ENCODE measurements at regions not wholly inside any gene's neighbourhood (a gene's known extent, or its start where the extent isn't known, plus 50 kb on each side); places are given as distances from the start of the nearest gene placed in this dataset.
A peak's percentile ranks its signal among the peaks of the same experiment; 100 is the strongest.

DNA sequence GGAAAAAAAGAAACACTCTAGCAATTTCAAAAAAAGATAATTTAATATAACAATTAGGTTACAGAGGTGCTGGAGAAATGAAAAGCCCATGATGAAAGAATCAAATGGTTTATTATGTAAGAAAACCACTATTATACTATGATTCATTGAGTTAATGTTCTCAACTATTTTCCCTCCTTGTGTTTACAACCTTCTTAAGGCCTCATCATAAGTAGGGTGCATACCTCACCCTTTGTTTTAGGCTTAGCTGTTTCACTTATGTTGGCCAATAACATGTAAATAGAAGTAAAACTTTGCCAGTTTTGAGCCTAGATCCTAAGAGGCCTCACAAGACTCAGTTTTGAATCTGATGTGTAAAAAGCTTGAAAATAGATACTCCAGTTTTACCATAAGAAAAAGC is 418.3 kb upstream of the DDX18 start:
- DNase-seq: no peak

- no peak for DNase-seq
Measured at GRCh38 chr2:117401582-117401981, 412.9 kb upstream of the DDX18 start.

DNA sequence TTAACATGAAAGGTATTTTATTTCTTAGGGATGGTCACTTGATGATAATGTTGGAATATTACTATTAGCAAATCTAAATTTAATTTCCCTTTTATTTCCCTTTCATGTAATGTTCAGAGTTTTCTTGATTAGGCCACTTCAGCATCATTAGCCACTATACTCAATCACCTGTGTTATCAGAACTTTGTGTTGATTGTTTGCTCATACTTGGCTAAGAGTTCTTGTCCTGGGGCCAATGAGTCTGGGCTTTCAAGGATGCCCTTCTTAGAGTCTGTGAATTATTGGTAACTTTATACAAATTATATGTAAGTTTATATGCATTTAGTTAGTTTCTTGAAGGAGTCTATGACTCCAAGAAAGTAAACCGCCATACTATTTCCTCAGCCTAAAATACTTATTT is 408.0 kb upstream of the DDX18 start:
- no peak for DNase-seq

DNA sequence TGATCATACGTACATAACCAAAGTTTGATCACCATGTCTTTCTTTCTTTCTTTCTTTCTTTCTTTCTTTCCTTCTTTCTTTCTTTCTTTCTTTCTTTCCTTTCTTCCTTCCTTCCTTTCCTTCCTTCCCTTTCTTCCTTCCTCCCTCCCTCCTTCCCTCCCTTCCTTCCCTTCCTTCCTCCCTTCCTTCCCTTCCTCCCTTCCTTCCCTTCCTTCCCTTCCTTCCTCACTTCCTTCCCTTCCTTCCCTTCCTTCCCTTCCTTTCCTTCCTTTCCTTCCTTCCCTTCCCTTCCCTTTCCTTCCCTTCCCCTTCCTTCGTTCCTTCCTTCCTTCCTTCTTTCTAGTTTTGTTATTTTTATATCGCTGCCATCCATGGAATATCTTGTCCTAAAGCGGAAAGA is 406.7 kb upstream of the DDX18 start:
- DNase-seq: no peak

GRCh38 chr2:117409443-117409842 is 405.0 kb upstream of the DDX18 start:
- DNase-seq: no peak

DNA sequence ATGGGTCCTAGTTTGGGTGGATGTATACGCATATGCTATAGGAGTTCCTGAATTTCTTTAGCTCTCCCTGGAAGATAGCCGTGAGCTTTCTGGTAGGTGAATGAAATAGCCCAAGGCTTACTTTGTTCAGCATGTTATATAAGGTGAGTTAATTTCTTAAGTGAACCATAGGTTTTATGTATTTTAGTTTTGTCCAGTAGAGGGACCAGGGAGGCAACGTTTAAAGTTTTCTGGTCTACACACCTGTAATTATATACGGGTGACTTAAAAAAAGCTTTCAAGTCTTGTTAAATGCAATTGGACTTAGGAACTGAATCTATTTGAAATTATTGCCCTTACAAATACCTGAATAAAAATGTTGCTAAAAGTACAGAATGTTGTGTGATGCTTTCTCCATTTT is 402.5 kb upstream of the DDX18 start:
- no peak for DNase-seq

DNA sequence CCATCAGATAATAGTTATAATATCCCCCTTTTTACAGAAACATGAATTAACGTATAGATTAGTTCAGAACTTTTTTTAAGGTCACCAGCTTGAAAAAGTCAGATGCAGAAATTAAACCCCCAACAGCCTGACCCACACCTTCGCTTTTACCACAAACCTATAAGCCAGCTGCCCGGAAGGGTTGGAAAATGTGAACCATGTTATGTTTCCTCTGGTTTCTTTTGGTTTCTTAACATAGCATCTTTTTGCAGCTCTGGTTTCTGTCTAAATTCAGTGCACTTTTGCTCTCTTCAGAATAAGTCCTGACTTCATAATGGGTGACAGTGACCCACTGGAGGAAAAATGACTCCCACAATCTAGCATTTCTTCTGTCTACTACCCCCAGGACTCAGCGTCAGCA is 381.7 kb upstream of the DDX18 start:
- no peak for DNase-seq

- no peak for DNase-seq
Measured at GRCh38 chr2:117436697-117437096, 377.8 kb upstream of the DDX18 start.

- DNase-seq: peak; percentile 22
Measured at GRCh38 chr2:117470311-117471095, 344.0 kb upstream of the DDX18 start.

DNA sequence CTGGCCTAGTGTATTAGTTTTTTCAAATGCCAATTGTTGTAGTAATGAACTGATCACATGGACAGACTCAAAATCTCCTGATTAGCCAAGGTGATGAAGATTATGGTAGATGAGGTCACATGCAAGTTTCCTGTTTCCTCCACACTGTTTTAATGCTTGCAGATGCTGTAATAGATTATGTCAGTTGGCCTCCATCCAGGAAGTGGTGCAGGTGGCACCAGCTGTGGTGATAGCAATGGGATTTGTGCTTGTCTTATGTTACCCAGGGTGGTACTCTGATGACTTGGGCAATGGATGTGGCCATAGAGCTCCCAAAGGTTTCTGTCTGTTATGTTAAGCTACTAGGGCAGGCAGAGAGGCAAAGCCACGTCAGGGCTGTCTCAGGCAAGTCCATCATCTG is 332.9 kb upstream of the DDX18 start:
- no peak for DNase-seq

- no peak for DNase-seq
Measured at GRCh38 chr2:117485588-117485987, 328.9 kb upstream of the DDX18 start.

DNA sequence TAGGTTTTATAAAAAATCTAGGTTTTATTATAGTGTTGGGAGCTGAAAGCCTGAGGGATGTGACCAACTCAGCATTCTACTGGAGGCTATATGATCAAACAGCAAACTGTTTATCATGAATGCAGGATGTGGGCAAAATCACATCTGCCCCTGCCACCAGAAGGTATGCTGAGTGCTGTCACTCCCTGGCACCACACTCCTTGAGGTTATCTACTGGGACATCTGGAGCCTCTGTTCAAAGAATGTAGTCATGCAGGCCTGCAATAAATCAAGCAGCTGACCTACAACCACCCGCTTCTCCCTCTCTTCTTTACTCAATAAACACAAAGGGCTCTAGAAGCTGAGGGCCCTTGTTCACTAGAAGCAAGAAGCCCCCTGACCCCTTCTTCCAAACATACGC is 328.4 kb upstream of the DDX18 start:
- DNase-seq: no peak

DNA sequence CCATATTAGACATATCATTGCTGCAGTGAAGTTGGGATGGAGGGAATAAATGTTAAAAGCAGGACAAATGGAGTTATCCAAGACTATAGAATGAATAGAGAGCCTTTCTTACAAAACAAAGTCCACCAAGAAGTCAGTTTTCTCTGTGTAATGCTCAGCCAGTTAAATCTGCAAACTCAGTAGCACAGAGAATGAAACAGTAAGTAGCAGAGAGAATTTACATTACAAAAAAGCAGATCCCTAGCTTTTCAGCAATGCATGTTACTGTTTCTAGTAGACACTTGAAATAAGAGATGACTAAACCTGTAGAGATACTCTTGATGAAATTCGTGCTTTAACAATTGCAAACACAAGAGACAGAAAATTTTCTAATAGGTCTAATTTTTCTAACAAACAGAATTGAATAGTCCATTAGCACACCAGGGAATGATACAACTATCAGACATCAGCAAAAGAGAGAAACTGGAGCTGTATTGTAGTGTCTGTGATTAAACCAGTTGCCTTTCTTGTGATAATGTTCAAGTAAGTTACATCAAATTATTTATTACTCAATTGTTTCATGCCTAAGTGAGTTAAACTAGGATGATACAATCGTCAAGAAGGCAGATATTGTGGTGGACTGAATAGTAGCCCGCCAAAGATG is 322.2 kb upstream of the DDX18 start:
- no peak for DNase-seq

- no peak for DNase-seq
Measured at GRCh38 chr2:117500721-117501120, 313.8 kb upstream of the DDX18 start.

DNA sequence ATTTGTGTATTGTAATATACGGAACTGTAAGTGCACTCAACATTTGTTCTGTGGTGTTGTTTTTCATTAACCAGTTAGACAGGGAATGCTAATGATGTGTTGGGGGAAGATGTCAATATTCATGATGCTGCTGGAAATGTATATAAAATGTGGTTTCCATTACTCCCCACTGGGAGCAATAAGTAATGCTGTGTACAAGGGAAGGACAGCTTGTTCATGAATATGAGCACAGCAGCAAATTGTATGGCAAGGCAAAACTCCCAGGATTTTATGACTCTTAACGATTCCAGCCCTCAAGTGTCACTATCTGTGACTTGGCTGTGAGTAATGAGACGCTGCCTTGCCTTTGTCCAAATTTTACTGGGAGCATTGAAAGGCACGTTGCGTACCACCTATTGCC is 312.4 kb upstream of the DDX18 start:
- DNase-seq: no peak

DNA sequence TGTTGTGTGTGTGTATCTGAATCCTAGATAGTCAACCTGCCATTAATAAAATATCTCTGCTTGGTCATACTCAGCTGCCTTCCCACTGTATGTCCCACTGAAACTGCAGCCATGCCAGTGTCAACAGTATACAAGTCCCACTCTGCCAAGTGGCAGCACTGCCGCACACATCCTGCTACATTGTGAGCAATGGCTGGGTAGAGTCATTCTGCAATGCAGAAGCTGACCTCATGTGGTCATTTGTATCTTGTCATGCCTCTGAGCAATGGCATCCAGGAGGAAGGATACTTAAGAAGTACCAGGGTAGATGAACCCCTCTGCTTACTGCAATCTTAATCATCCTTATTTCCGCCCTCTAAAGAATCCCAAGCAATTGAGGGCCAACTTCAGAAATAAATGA is 302.2 kb upstream of the DDX18 start:
- no peak for DNase-seq

DNA sequence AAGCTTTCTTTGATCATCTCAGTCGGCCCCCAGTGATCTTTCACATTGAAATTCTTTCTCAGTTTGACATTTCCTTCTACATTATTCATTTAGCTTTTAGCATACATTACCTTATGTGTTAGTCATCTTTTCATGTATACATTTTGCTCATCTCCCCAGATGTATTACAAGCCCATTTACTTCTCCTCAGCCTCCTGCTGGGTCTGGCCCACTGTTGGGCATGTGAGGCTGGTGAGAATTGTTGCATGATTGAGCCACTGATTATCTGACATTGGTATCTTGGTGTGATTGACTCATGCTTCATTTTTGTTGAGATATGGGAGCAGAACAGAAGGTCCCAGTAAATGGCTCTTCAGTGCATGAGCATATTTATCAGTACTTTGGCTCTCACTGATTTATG is 300.1 kb upstream of the DDX18 start:
- no peak for DNase-seq

GRCh38 chr2:117519238-117519637 is 295.3 kb upstream of the DDX18 start:
- no peak for DNase-seq

GRCh38 chr2:117519721-117520120 is 294.8 kb upstream of the DDX18 start:
- DNase-seq: no peak

- DNase-seq: peak; percentile 4
Measured at GRCh38 chr2:117523267-117523666, 291.2 kb upstream of the DDX18 start.

DNA sequence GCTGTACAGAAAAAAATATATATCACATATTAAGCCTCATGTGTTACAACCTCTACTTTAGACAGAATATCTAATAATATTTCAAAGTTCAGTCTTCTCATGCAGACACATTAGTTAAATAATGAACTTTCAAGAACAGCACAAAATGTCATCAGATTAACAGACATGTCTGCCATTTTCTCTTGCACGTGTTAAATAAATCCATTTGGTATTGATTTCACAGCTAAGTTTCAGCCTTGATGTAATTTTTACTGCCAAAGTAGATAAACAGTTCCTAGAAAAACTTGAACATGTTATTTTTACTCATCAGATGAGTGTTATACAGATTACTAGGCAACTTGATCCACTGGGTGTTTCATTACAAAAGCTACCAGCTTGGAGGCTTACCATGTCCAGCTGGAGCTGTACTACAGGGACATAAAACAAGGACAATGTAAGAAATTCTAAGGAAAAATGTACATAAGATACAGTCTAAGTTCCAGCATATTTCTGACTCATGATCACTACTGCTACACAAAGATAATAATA is 290.7 kb upstream of the DDX18 start:
- DNase-seq: no peak

DNA sequence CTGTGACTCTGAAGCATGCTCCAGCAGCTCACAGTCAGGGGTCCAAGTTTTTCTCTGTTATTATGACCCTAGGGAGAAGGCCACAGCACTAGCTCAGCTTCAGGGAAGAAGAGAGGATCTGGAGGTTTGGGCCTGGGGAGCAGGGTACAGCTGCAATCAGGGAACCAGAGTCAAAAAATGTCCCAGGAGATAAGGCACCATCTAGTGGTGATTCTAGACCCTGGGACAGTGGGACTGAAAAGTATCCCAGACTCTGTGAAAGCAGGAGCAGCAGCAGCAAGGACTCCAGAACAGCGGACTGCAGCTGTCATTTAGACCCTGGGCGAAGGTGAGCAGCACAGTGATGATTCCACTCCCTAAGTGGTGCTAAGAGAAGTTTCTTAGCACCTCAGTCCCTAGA is 278.4 kb upstream of the DDX18 start:
- no peak for DNase-seq

GRCh38 chr2:117537032-117537431 is 277.5 kb upstream of the DDX18 start:
- no peak for DNase-seq

GRCh38 chr2:117551858-117552257 is 262.6 kb upstream of the DDX18 start:
- no peak for DNase-seq

DNA sequence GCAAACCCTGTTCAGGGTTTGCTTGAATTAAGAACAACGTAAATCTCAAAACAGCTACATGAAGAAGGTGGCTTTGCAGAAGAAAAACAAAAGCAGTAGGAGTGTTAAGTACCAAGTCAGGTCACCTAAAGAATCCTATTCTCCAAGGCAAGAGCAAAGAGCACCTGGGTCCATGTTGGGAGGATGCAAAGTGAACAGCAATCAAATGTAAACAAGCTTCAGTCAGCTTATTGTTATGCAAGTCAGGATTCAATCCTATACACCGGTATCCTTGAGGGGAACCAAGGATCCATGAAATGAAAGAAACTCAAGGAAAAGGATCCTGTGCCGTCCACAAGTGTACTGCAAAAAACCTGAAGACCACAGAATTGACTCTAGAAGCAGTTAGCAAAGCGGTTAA is 261.0 kb upstream of the DDX18 start:
- no peak for DNase-seq

All from midbrain (tissue), 1 donor.